ENCODE measurements at regions not wholly inside any gene's neighbourhood (a gene's known extent, or its start where the extent isn't known, plus 50 kb on each side); places are given as distances from the start of the nearest gene placed in this dataset.
"Not testable (repeated sequence)": the region's sequence is repeated elsewhere in the genome, so short reads cannot be mapped to it uniquely, and the experiment has no call there.

- H3K27ac ChIP-seq (ENCODE audit: low read length) = peak overlapping the region; percentile 68
- H3K27me3 ChIP-seq (ENCODE audit: control insufficient read depth, insufficient read depth, low read length) = no peaks in the 10 kb centered on the region
- no CpG with 5 or more reads among the region's 3 CpGs for WGBS (ENCODE audit: insufficient coverage, low lambda C conversion rate)
- H3K4me3 ChIP-seq (ENCODE audit: low read length) = no peak overlapping the region
- DNase-seq = no peak
- H3K4me1 ChIP-seq (ENCODE audit: control insufficient read depth, insufficient read depth, low read length) = peaks cover 15% of the 10 kb centered on the region
- no peaks in the 10 kb centered on the region for H3K9me3 ChIP-seq (ENCODE audit: control insufficient read depth, low read depth, low read length)
- no peaks in the 10 kb centered on the region for H3K36me3 ChIP-seq (ENCODE audit: control insufficient read depth, insufficient read depth, low read length)
Observed at GRCh38 chr20:53785320-53785719, 191.7 kb upstream of the ZNF217 start.

- 90% methylated on average over 1 of the region's 3 CpGs for WGBS (ENCODE audit: insufficient coverage, low lambda C conversion rate)
- Histone ChIP-seq H3K36me3 (ENCODE audit: control insufficient read depth, insufficient read depth, low read length) (no peaks in the 10 kb centered on the region), H3K27me3 (ENCODE audit: control insufficient read depth, insufficient read depth, low read length) (no peaks in the 10 kb centered on the region), H3K27ac (ENCODE audit: low read length) (no peak overlapping the region), H3K4me3 (ENCODE audit: low read length) (no peak overlapping the region), H3K4me1 (ENCODE audit: control insufficient read depth, insufficient read depth, low read length) (peaks cover 15% of the 10 kb centered on the region), H3K9me3 (ENCODE audit: control insufficient read depth, low read depth, low read length) (no peaks in the 10 kb centered on the region)
- no peak for DNase-seq
Observed at GRCh38 chr20:53783768-53784167, 190.1 kb upstream of the ZNF217 start.

DNA sequence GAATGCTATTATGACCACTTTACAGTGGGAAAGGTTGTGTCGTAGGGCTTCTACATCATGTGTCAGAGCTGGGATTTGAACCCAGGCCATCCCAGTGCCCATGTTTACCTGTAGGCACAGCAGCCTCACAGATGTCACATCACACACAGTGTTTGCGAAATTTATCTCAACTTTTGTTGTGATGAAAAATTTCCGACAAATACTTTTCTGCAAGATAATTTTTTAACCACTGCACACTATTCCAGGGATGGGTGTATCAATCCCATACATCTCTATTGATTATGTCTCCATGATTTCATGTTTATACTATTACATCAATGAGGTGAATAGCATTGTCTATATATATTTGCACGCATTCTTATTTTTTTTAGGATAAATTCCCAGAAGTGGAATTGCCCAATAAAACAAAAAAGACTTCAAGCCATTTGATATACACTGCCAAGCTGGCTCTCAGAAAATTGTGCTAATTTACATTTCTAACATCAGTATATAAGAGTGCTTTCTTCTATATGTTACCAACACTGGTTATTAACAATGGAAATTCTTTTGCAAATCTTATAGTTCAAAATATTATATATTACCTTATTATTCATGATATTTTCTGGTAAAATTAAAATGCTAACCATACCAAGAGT is 189.1 kb upstream of the ZNF217 start:
- no CpG with 5 or more reads among the region's 4 CpGs for WGBS (ENCODE audit: insufficient coverage, low lambda C conversion rate)
- Histone ChIP-seq H3K9me3 (ENCODE audit: control insufficient read depth, low read depth, low read length) (no peaks in the 10 kb centered on the region), H3K27ac (ENCODE audit: low read length) (no peak overlapping the region), H3K4me3 (ENCODE audit: low read length) (no peak overlapping the region), H3K4me1 (ENCODE audit: control insufficient read depth, insufficient read depth, low read length) (peaks cover 15% of the 10 kb centered on the region), H3K27me3 (ENCODE audit: control insufficient read depth, insufficient read depth, low read length) (no peaks in the 10 kb centered on the region), H3K36me3 (ENCODE audit: control insufficient read depth, insufficient read depth, low read length) (no peaks in the 10 kb centered on the region)
- no peak for DNase-seq

- H3K27ac ChIP-seq (ENCODE audit: low read length) = no peak overlapping the region
- no peaks in the 10 kb centered on the region for H3K4me1 ChIP-seq (ENCODE audit: control insufficient read depth, insufficient read depth, low read length)
- H3K4me3 ChIP-seq (ENCODE audit: low read length) = no peak overlapping the region
- no peaks in the 10 kb centered on the region for H3K27me3 ChIP-seq (ENCODE audit: control insufficient read depth, insufficient read depth, low read length)
- H3K36me3 ChIP-seq (ENCODE audit: control insufficient read depth, insufficient read depth, low read length) = no peaks in the 10 kb centered on the region
- H3K9me3 ChIP-seq (ENCODE audit: control insufficient read depth, low read depth, low read length) = no peaks in the 10 kb centered on the region
- DNase-seq = no peak
- WGBS (ENCODE audit: insufficient coverage, low lambda C conversion rate) = no CpG with 5 or more reads among the region's 1 CpG
Observed at GRCh38 chr20:53779822-53780221, 186.2 kb upstream of the ZNF217 start.

DNA sequence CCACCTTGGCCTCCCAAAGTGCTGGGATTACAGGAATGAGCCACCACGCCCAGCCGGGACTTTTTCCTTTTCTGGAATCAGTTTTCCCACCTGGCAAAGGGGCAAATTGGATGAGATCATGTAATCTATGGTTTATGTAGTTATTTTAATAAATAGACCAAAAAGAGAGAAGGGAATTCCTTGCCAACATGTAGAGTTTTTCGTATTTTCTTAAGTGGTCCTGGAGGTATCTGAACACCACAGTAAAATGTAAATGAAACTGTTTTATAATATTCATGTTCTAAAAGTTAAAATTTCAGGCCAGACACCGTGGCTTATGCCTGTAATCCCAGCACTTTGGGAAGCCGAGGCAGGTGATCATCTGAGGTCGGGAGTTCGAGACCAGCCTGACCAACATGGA is 185.1 kb upstream of the ZNF217 start:
- H3K27ac ChIP-seq (ENCODE audit: low read length) = no peak overlapping the region
- no peak overlapping the region for H3K4me3 ChIP-seq (ENCODE audit: low read length)
- H3K9me3 ChIP-seq (ENCODE audit: control insufficient read depth, low read depth, low read length) = no peaks in the 10 kb centered on the region
- no peaks in the 10 kb centered on the region for H3K27me3 ChIP-seq (ENCODE audit: control insufficient read depth, insufficient read depth, low read length)
- no peak for DNase-seq
- H3K36me3 ChIP-seq (ENCODE audit: control insufficient read depth, insufficient read depth, low read length) = no peaks in the 10 kb centered on the region
- H3K4me1 ChIP-seq (ENCODE audit: control insufficient read depth, insufficient read depth, low read length) = no peaks in the 10 kb centered on the region
- WGBS (ENCODE audit: insufficient coverage, low lambda C conversion rate) = 100% methylated on average over 4 of the region's 7 CpGs

DNA sequence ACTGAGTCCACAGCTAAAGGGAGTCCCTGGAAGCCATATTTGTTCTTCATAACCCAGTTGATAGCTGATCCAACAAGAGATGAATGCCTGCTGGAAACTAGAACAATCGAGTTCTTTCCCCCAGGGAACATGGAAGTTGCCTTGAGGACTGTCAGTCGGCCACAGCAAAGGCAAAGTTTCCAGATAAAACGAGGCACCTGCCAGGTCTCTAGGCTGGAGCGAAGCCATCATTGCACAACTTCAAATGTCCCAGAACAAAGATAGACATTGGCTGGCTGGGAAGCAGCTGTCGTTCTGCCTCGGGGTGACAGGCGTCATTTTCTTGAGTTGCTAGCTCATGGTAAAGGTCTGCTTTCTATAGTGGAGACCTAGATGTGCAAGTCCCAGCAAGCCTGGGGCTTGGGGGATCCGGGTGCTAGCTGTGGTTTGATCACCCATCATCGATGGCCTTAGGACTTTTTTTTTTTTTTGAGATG is 184.4 kb upstream of the ZNF217 start:
- no CpG with 5 or more reads among the region's 9 CpGs for WGBS (ENCODE audit: insufficient coverage, low lambda C conversion rate)
- H3K4me3 ChIP-seq (ENCODE audit: low read length) = no peak overlapping the region
- no peaks in the 10 kb centered on the region for H3K4me1 ChIP-seq (ENCODE audit: control insufficient read depth, insufficient read depth, low read length)
- H3K36me3 ChIP-seq (ENCODE audit: control insufficient read depth, insufficient read depth, low read length) = no peaks in the 10 kb centered on the region
- H3K27me3 ChIP-seq (ENCODE audit: control insufficient read depth, insufficient read depth, low read length) = no peaks in the 10 kb centered on the region
- H3K9me3 ChIP-seq (ENCODE audit: control insufficient read depth, low read depth, low read length) = no peaks in the 10 kb centered on the region
- H3K27ac ChIP-seq (ENCODE audit: low read length) = no peak overlapping the region
- DNase-seq = no peak

DNA sequence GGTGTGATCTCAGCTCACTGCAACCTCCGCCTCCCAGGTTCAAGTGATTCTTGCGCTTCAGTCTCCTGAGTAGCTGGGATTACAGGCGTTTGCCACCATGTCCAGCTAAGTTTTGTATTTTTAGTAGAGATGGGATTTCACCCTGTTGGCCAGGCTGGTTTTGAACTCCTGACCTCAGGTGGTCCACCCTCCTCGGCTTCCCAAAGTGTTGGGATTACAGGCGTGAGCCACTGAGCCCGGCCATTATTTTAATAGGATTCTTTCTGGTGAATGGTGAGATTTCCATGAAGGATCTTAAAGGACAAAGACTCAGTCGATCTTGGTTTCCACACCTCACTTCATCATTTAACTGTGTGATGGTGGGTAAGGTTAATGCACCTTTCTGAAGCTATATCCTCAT is 183.8 kb upstream of the ZNF217 start:
- H3K4me1 ChIP-seq (ENCODE audit: control insufficient read depth, insufficient read depth, low read length); DNase-seq; H3K4me3 ChIP-seq (ENCODE audit: low read length); H3K9me3 ChIP-seq (ENCODE audit: control insufficient read depth, low read depth, low read length); H3K36me3 ChIP-seq (ENCODE audit: control insufficient read depth, insufficient read depth, low read length); H3K27ac ChIP-seq (ENCODE audit: low read length); H3K27me3 ChIP-seq (ENCODE audit: control insufficient read depth, insufficient read depth, low read length): not testable (repeated sequence)
- no CpG with 5 or more reads among the region's 7 CpGs for WGBS (ENCODE audit: insufficient coverage, low lambda C conversion rate)

GRCh38 chr20:53776858-53777257 is 183.2 kb upstream of the ZNF217 start:
- H3K27ac ChIP-seq (ENCODE audit: low read length) = no peak overlapping the region
- WGBS (ENCODE audit: insufficient coverage, low lambda C conversion rate) = no CpG with 5 or more reads among the region's 5 CpGs
- no peaks in the 10 kb centered on the region for H3K4me1 ChIP-seq (ENCODE audit: control insufficient read depth, insufficient read depth, low read length)
- no peaks in the 10 kb centered on the region for H3K36me3 ChIP-seq (ENCODE audit: control insufficient read depth, insufficient read depth, low read length)
- no peak for DNase-seq
- no peaks in the 10 kb centered on the region for H3K27me3 ChIP-seq (ENCODE audit: control insufficient read depth, insufficient read depth, low read length)
- H3K9me3 ChIP-seq (ENCODE audit: control insufficient read depth, low read depth, low read length) = no peaks in the 10 kb centered on the region
- no peak overlapping the region for H3K4me3 ChIP-seq (ENCODE audit: low read length)

- no peak for DNase-seq
- H3K27ac ChIP-seq (ENCODE audit: low read length) = no peak overlapping the region
- no peaks in the 10 kb centered on the region for H3K27me3 ChIP-seq (ENCODE audit: control insufficient read depth, insufficient read depth, low read length)
- H3K36me3 ChIP-seq (ENCODE audit: control insufficient read depth, insufficient read depth, low read length) = no peaks in the 10 kb centered on the region
- H3K9me3 ChIP-seq (ENCODE audit: control insufficient read depth, low read depth, low read length) = no peaks in the 10 kb centered on the region
- no peaks in the 10 kb centered on the region for H3K4me1 ChIP-seq (ENCODE audit: control insufficient read depth, insufficient read depth, low read length)
- WGBS (ENCODE audit: insufficient coverage, low lambda C conversion rate) = 94% methylated on average over 3 of the region's 9 CpGs
- H3K4me3 ChIP-seq (ENCODE audit: low read length) = no peak overlapping the region
Observed at GRCh38 chr20:53774461-53775203, 181.0 kb upstream of the ZNF217 start.

- WGBS (ENCODE audit: insufficient coverage, low lambda C conversion rate) = no CpG with 5 or more reads among the region's 1 CpG
- no peak for DNase-seq
- Histone ChIP-seq H3K4me3 (ENCODE audit: low read length) (no peak overlapping the region), H3K27me3 (ENCODE audit: control insufficient read depth, insufficient read depth, low read length) (no peaks in the 10 kb centered on the region), H3K27ac (ENCODE audit: low read length) (no peak overlapping the region), H3K36me3 (ENCODE audit: control insufficient read depth, insufficient read depth, low read length) (no peaks in the 10 kb centered on the region), H3K4me1 (ENCODE audit: control insufficient read depth, insufficient read depth, low read length) (peaks cover 4% of the 10 kb centered on the region), H3K9me3 (ENCODE audit: control insufficient read depth, low read depth, low read length) (no peaks in the 10 kb centered on the region)
Observed at GRCh38 chr20:53773792-53774401, 180.3 kb upstream of the ZNF217 start.
